T-helper 2 cell treated with Interferon-gamma antibody and Interleukin-4, amounts not matched to agents 5 μg/mL and 100 μg/mL, for 36 hours (primary cell): ENCODE measurements at regions not wholly inside any gene's neighbourhood (a gene's known extent, or its start where the extent isn't known, plus 50 kb on each side); places are given as distances from the start of the nearest gene placed in this dataset.

Source experiments
- DNase-seq: peaks from one replicate; pipeline ENCODE4 v3.0.0; 2021; ENCODE audit warnings: low spot score
- H3K27ac Mint-ChIP-seq: one replicate; pipeline ENCODE4 v1.8.0; 2021; ENCODE audit warnings: mild to moderate bottlenecking, mixed read lengths
- H3K27me3 Mint-ChIP-seq: one replicate; pipeline ENCODE4 v1.8.0; 2021; ENCODE audit warnings: low read depth, mixed read lengths
- H3K36me3 Mint-ChIP-seq: one replicate; pipeline ENCODE4 v1.8.0; 2021; ENCODE audit warnings: low read depth, mixed read lengths
- H3K4me1 Mint-ChIP-seq: one replicate; pipeline ENCODE4 v1.8.0; 2021; ENCODE audit warnings: low read depth, mixed read lengths
- H3K4me3 Mint-ChIP-seq: one replicate; pipeline ENCODE4 v1.8.0; 2022; ENCODE audit warnings: mild to moderate bottlenecking, moderate library complexity, mixed read lengths
- H3K9me3 Mint-ChIP-seq: one replicate; pipeline ENCODE4 v1.8.0; 2021; ENCODE audit warnings: mixed read lengths

DNA sequence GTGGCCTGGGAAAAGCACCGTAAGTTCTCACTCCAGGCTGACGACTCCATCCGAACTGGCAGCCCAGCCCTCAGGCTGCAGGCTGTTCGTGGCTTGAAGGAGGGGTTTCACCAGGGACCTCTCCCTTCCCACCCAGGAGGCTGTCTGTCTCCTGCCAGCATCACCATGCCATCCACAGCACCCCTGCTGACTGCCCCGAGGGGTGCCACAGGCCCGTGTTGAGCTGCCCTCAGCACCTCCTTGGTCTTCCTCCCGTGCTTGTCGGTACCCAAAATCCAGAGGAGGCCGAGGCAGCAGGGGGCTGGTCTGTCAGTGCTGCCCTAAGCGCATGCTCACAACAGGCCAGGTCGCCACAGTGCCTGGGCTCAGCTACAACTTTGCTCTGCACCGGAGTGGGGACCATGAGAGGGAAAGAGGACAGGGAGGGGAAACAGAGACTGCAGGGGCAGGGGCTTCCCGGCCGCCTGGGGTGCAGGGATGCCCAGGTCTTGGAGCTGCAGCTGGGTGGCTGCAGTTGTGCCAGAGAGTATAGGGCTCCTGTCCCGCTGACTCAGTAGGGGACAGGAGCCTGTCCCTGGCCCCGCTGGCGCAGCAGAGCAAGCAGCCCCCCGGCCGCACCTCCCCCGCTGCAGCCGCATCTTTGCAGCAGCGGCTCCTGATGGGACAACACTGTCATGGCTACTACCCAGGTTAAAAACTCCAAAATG lies 963.7 kb upstream of the CRIM1 start:
- Mint-ChIP-seq H3K36me3 (no peaks in the 10 kb centered on the region), H3K27me3 (no peaks in the 10 kb centered on the region), H3K4me3 (no peak overlapping the region), H3K27ac (no peak overlapping the region), H3K9me3 (no peaks in the 10 kb centered on the region), H3K4me1 (no peaks in the 10 kb centered on the region)
- DNase-seq, result no peak

DNA sequence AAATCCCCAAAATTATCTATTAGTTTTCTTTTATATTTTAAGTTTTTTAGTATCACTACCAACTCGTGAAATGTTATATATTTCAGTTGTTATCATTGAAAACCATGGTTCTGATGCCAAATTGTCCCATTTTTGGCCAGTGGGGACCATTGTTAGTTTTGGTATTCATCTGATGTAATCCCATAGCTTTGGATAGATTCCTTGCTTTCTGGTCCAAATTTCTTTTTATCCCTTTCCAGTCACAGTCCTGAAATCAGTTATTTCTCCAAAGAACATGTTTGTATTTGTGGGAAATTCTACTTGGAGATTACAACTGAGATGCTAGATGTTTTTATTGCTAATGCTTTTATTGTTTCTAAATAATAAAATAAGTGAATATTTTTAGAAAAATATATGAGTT lies 976.8 kb upstream of the CRIM1 start:
- no peaks in the 10 kb centered on the region for H3K4me1 Mint-ChIP-seq
- no peak overlapping the region for H3K4me3 Mint-ChIP-seq
- H3K27ac Mint-ChIP-seq, result no peak overlapping the region
- DNase-seq, result no peak
- no peaks in the 10 kb centered on the region for H3K27me3 Mint-ChIP-seq
- H3K36me3 Mint-ChIP-seq, result no peaks in the 10 kb centered on the region
- H3K9me3 Mint-ChIP-seq, result no peaks in the 10 kb centered on the region

DNA sequence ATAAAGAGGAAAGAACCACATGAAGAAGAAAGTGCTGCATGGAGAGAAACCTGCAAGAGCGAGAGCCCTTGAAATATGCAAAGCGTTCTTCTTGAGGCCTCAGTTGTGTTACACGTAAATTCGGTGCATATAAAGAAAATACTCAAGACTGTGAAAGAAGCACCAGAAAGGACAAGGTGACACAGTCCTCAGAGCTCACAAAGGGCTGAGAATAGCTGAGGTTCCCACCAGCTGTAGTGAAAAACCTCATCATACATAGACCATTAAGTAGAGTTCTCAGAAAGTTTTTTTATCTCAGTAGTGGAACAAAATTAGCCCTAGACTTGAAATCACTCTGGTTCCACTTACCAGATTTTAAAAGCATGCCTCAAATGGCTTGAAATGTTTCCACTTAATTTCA lies 980.7 kb upstream of the CRIM1 start:
- Mint-ChIP-seq H3K9me3 (no peaks in the 10 kb centered on the region), H3K27ac (no peak overlapping the region), H3K27me3 (no peaks in the 10 kb centered on the region), H3K36me3 (no peaks in the 10 kb centered on the region), H3K4me3 (no peak overlapping the region), H3K4me1 (no peaks in the 10 kb centered on the region)
- DNase-seq, result no peak

DNA sequence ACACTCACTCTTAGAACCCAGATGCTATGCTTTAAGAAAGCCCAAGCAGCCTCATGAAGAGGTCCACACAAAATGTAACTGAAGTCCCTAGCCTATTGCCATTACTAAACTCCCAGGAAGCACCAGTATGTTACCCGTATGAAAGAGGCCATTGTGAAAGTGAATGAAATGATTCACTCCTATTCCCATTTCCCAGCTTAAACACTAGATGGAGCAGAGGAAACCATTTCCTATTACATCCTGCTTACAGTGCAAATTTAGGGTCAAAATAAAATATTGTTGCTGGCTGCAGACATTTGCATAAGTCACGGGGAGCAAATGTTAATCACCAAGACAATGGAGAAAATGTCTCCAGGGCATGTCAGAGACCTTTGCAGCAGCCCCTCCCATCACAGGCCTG lies 989.7 kb upstream of the CRIM1 start:
- no peaks in the 10 kb centered on the region for H3K27me3 Mint-ChIP-seq
- DNase-seq, result no peak
- no peak overlapping the region for H3K27ac Mint-ChIP-seq

DNA sequence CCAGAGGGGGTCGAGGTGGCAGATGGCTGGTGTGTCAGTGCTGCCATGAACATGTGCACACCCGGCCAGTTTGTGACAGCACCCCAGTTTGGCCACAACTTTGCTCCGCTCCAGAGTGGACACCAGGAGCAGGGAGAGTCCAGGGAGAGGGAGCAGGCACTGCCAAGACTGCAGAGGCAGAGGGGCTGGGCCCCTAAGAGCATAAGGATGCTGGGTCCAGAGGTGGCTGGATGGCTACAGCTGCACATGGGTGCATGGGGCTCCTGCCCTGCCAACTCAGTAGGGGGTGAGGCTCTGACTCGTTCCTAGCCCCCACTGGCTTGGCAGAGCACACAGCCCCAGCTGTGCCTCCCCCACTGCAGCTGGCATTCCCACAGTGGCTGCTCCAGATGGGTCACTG lies 999.2 kb upstream of the CRIM1 start:
- peaks cover 6% of the 10 kb centered on the region for H3K9me3 Mint-ChIP-seq
- no peaks in the 10 kb centered on the region for H3K27me3 Mint-ChIP-seq
- no peaks in the 10 kb centered on the region for H3K4me1 Mint-ChIP-seq
- no peak overlapping the region for H3K27ac Mint-ChIP-seq
- no peaks in the 10 kb centered on the region for H3K36me3 Mint-ChIP-seq
- DNase-seq, result no peak
- H3K4me3 Mint-ChIP-seq, result no peak overlapping the region

More for the DNA sequence above, 989.7 kb upstream of the CRIM1 start:
- no peaks in the 10 kb centered on the region for H3K4me1 Mint-ChIP-seq
- no peaks in the 10 kb centered on the region for H3K36me3 Mint-ChIP-seq
- H3K4me3 Mint-ChIP-seq, result no peak overlapping the region
- peaks cover 3% of the 10 kb centered on the region for H3K9me3 Mint-ChIP-seq

DNA sequence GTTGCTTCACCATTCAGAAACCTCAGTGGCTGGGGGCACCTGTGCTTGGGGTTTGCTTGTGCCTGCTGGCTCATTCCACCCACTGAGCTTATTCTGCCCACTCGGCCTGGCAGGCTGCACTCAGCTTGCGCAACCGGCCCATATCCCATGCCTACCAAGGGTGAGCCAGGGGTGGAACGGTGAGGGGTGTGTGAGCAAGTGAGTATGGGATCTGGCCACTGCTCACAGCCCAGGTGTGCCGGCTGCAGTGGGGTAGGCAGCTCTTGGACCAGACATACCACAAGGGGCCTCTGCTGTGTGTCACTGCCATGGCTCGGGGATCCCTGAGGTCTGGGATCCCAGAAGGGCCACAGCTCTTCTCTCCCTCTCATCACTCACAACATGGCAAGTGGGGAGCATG lies 1000.5 kb upstream of the CRIM1 start:
- Mint-ChIP-seq H3K27ac (no peak overlapping the region), H3K4me1 (no peaks in the 10 kb centered on the region), H3K9me3 (peaks cover 6% of the 10 kb centered on the region), H3K36me3 (no peaks in the 10 kb centered on the region), H3K4me3 (no peak overlapping the region), H3K27me3 (no peaks in the 10 kb centered on the region)
- no peak for DNase-seq

DNA sequence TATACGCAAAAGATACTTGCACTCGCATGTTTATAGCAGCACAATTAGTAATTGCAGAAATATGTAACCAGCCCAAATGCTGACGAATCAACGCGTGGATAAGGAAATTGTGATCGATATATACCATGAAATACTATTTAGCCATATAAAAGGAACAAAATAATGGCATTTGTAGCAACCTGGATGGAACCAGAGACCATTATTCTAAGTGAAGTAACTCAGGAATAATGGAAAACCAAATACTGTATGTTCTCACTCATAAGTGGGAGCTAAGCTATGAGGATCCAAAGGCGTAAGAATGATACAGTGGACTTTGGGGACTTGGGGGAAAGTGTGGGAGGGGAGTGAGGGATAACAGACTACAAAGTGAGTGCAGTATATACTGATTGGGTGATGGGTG lies 1008.0 kb upstream of the CRIM1 start:
- Mint-ChIP-seq H3K4me1 (no peaks in the 10 kb centered on the region), H3K27ac (no peak overlapping the region), H3K27me3 (no peaks in the 10 kb centered on the region), H3K36me3 (no peaks in the 10 kb centered on the region), H3K4me3 (no peak overlapping the region), H3K9me3 (no peaks in the 10 kb centered on the region)
- no peak for DNase-seq

DNA sequence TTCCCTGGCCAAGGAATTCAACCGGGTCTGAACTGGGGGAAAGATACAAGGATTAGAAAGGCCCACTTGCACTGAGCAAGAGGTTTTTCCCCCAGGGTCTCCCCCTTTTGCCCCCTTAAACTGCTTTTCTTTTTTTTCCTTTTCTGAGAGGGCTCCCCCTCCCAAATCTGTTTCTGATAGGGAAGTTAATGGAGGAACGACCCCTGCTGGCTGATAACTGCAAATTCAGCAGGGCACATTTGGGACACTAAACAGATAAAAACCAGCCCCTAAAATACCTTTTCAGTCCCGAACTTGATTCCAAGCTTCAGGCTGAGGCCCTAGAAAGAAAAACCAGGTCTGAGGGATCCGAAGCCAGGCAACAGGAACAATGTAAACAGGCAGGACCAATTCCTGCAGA lies 1012.4 kb upstream of the CRIM1 start:
- Mint-ChIP-seq H3K36me3 (no peaks in the 10 kb centered on the region), H3K4me3 (no peak overlapping the region), H3K27ac (no peak overlapping the region), H3K9me3 (no peaks in the 10 kb centered on the region), H3K4me1 (no peaks in the 10 kb centered on the region), H3K27me3 (no peaks in the 10 kb centered on the region)
- no peak for DNase-seq

DNA sequence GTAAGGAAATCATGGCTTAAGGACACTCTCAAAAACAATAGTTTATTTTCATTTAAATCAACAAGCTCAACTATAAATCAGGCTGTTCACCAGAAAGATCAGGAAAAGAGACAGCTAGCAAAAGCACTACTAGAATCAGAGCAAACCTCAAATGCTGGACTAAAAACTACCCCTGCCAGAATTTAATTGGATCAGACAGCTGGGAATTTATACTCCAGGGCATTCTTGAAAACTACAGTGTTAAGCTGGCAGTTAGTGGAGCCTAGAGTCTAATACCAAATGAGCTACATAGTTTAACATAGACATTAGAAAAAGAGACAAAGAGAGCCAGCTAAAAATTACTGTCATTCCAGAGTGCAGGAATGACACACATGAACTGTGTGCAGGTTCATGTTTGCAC lies 1016.4 kb upstream of the CRIM1 start:
- Mint-ChIP-seq H3K27me3 (no peaks in the 10 kb centered on the region), H3K4me3 (no peak overlapping the region), H3K36me3 (no peaks in the 10 kb centered on the region), H3K9me3 (no peaks in the 10 kb centered on the region), H3K4me1 (no peaks in the 10 kb centered on the region), H3K27ac (no peak overlapping the region)
- DNase-seq, result no peak

DNA sequence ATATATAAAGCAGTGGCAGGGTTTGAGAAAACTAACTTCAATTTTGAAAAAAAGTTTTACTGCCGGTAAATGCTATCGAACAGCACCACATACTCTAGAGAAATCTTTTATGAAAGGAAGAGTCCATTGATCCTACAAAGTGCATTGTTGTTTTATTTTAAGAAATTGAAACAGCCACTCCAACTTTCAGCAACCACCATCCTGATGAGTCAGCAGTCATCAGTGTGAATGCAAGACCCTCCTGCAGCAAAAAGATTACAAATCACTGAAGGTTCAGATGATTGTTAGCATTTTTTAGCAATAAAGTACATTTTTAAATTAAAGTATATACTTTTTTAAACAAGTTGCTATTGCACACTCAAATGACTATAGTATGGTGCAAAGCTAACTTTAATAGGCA lies 1017.7 kb upstream of the CRIM1 start:
- no peaks in the 10 kb centered on the region for H3K27me3 Mint-ChIP-seq
- DNase-seq, result no peak
- H3K9me3 Mint-ChIP-seq, result no peaks in the 10 kb centered on the region
- H3K36me3 Mint-ChIP-seq, result no peaks in the 10 kb centered on the region
- H3K4me1 Mint-ChIP-seq, result no peaks in the 10 kb centered on the region
- H3K4me3 Mint-ChIP-seq, result no peak overlapping the region
- no peak overlapping the region for H3K27ac Mint-ChIP-seq

DNA sequence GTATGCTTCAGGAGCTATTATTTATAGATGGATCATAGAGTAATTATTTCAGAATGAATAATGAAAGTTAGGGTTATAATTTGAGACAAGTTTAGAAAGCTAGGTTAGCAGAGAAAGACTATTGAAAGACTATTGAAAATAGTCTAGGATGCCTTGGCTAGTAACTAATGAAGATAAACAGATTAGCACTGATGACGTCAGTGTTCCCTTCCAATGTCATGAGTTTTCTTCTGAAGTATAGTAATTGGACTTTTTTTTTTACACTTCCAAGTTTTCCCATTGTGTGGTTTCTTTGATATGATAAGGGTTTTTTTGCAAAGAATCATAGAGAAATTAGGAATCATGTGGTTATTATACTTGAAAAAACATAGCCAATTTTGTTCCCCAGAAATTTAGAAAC lies 1041.5 kb upstream of the CRIM1 start:
- H3K4me1 Mint-ChIP-seq, result no peaks in the 10 kb centered on the region
- no peak for DNase-seq
- H3K9me3 Mint-ChIP-seq, result peaks cover 3% of the 10 kb centered on the region
- H3K27me3 Mint-ChIP-seq, result no peaks in the 10 kb centered on the region
- no peak overlapping the region for H3K4me3 Mint-ChIP-seq
- no peaks in the 10 kb centered on the region for H3K36me3 Mint-ChIP-seq
- H3K27ac Mint-ChIP-seq, result no peak overlapping the region

DNA sequence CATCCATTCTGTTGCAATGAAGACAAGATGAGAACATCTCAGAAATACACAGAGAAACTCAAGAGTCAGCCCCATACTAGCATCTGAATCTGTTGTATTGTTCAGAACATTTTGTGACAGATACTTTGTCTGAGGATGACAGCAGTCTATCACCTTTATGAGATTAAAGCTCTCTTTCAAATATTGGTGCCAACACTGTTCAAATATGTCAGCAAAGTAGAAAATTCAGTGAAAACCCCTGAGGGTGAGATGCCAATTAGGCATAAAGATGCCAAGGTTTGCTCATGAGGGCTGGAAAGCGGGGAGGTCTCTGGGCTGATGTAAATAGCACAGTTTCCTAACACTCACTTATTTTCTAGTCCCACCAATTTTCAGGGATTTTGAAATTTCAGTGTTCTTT lies 1054.2 kb upstream of the CRIM1 start:
- Mint-ChIP-seq H3K4me3 (no peak overlapping the region), H3K36me3 (no peaks in the 10 kb centered on the region), H3K9me3 (no peaks in the 10 kb centered on the region), H3K27ac (no peak overlapping the region), H3K27me3 (no peaks in the 10 kb centered on the region), H3K4me1 (no peaks in the 10 kb centered on the region)
- no peak for DNase-seq

DNA sequence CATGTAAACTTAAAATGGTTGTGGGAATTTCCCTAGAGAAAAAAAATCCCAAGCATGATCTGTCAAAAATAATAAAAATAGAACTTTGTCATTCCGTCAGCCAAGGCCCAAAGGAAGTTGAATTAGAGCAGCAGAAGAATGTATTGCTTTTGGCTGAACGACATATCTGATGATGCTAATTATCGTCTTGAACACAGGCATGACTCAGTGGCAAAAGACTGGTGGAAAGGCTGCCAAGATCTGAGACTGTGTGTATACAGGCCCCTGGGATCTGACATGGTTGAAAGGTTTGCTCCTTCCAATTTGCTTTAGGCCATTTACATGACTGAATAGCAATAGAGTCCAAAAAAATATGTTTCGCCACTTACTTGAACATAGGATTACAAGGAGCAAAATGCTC lies 1057.1 kb upstream of the CRIM1 start:
- Mint-ChIP-seq H3K36me3 (no peaks in the 10 kb centered on the region), H3K4me1 (no peaks in the 10 kb centered on the region), H3K4me3 (no peak overlapping the region), H3K27ac (no peak overlapping the region), H3K9me3 (peaks cover 5% of the 10 kb centered on the region), H3K27me3 (no peaks in the 10 kb centered on the region)
- DNase-seq, result no peak

DNA sequence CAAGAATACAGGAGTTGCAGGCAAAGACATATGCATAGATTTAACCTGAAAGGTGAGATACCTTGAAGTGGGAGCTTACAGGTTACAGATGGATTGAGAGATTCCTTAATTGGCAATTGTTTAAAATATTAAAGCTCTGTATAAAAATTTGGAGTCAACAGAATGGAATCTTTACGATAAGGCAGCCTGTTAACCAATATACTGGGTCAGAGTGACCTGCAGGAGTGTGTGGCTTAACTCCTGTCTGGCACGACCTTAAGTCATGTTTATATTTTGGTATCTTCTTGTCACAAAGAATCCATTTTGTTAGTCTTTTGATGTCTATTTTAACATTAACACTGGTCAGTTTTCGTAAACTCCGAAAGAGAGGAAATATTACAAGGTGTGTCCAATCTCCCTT lies 1058.2 kb upstream of the CRIM1 start:
- peaks cover 5% of the 10 kb centered on the region for H3K9me3 Mint-ChIP-seq

DNA sequence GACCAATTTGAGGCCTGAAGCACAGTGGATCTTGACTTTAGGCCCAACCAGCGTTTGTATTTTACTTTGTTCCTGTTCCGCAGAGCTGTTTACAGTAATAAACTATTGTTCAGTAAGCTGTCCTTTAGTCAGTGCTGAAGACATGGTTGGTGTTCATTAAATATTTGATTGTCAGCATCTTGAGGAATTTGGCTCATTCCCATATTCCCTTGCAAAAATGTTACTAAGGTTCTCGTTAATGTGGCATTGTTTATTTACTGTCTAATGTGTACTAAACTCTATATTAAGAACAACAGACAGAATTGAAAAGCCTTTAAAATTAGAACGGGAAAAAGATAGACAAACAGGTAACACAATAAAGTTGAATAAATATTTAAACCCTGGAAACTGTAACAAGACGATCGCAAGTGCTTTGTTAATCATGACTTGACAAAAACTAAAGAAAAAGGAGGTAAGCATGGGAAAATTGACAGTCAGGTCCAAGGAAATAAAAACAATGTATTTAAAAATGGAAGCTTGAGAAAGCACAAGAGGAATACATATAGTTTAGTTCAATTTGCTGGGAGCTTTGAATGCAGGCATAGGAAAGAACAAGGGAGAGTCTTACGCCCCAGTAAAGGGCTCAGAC lies 1060.8 kb upstream of the CRIM1 start:
- Mint-ChIP-seq H3K9me3 (peaks cover 5% of the 10 kb centered on the region), H3K4me3 (no peak overlapping the region)

More for the DNA sequence above, 1058.2 kb upstream of the CRIM1 start:
- no peaks in the 10 kb centered on the region for H3K36me3 Mint-ChIP-seq
- no peak overlapping the region for H3K4me3 Mint-ChIP-seq
- DNase-seq, result no peak
- no peaks in the 10 kb centered on the region for H3K4me1 Mint-ChIP-seq
- H3K27ac Mint-ChIP-seq, result no peak overlapping the region
- H3K27me3 Mint-ChIP-seq, result no peaks in the 10 kb centered on the region

More for the DNA sequence above, 1060.8 kb upstream of the CRIM1 start:
- no peak for DNase-seq
- Mint-ChIP-seq H3K27me3 (no peaks in the 10 kb centered on the region), H3K27ac (no peak overlapping the region), H3K4me1 (no peaks in the 10 kb centered on the region), H3K36me3 (no peaks in the 10 kb centered on the region)
